Transverse colon (tissue), 4 donors: ENCODE measurements at regions not wholly inside any gene's neighbourhood (a gene's known extent, or its start where the extent isn't known, plus 50 kb on each side); places are given as distances from the start of the nearest gene placed in this dataset.

Experiments used
- DNase-seq: peaks from one replicate; pipeline ENCODE4 v3.0.0-alpha.2; 2019
- H3K27ac ChIP-seq, 4 donors: fragments of 200-600 bp; sonication (generic); 2 replicates each; pipeline ENCODE4 v1.5.1; 2016 to 2018; ENCODE audit warnings: inconsistent platforms in 4 of 4
- H3K27me3 ChIP-seq: fragments of 200-600 bp; sonication (generic); 2 replicates; pipeline ENCODE4 v1.5.1; 2017; ENCODE audit warnings: inconsistent platforms
- H3K36me3 ChIP-seq, 4 donors: fragments of 200-600 bp; sonication (generic); 2 replicates each; pipeline ENCODE4 v1.5.1; 2017 to 2019; ENCODE audit warnings: inconsistent platforms in 4 of 4
- H3K4me1 ChIP-seq, 4 donors: fragments of 200-600 bp; sonication (generic); 2 replicates each; pipeline ENCODE4 v1.5.1; 2017 to 2020; ENCODE audit warnings: inconsistent platforms in 4 of 4
- H3K4me3 ChIP-seq, 4 donors: fragments of 200-600 bp; sonication (generic); 1 replicate in 1 of 4; 2 replicates in 3 of 4; pipeline versions ENCODE4 v1.5.1 to v1.6.1; 2017 to 2019; ENCODE audit warnings: inconsistent platforms in 4 of 4
- H3K9me3 ChIP-seq, 2 donors: fragments of 200-600 bp; sonication (generic); 2 replicates each; pipeline ENCODE4 v1.5.1; 2017 to 2019; ENCODE audit warnings: inconsistent platforms in 2 of 2
- CTCF ChIP-seq, 5 experiments: fragments of 200-600 bp in 3 of 5; fragments of 450-650 bp in 2 of 5; sonication (generic) in 3 of 5; IDR thresholded peaks; 1 replicate in 2 of 5; 2 replicates in 3 of 5; pipeline ENCODE4 v1.5.1; 2016 to 2017; ENCODE audit warnings: antibody characterized with exemption in 5 of 5, inconsistent platforms in 3 of 5, mild to moderate bottlenecking in 2 of 5, moderate library complexity in 1 of 5
- EP300 ChIP-seq: sonication (generic); formaldehyde crosslinking; IDR thresholded peaks from one replicate; pipeline ENCODE4 v1.6.1; 2017; ENCODE audit warnings: antibody characterized with exemption, low read depth
- POLR2A ChIP-seq: fragments of 450-650 bp; IDR thresholded peaks from one replicate; pipeline ENCODE4 v1.6.1; 2016; ENCODE audit warnings: antibody characterized with exemption, mild to moderate bottlenecking, moderate library complexity
- POLR2AphosphoS5 ChIP-seq, 3 donors: sonication (generic); formaldehyde crosslinking; IDR thresholded peaks; one replicate each; pipeline ENCODE4 v1.6.1; 2016; ENCODE audit warnings: antibody characterized with exemption in 3 of 3
- WGBS, 2 donors: methylation state at CpG; one replicate each; pipeline ENCODE4 v1.1.5; 2018; ENCODE audit warnings: low coverage in 1 of 2; 5-methylcytosine and 5-hydroxymethylcytosine counted together
- in situ Hi-C, 4 donors: fragments of 200-750 bp; cut with MboI; loops; one replicate each; pipeline versions ENCODE4 v1.15.0 to v1.15.1; 2017; ENCODE audit warnings: low sequenced_read_pairs in 3 of 4, low pct_ligation_motif_present in 1 of 4, low pct_unique_long_range_greater_than_20kb in 1 of 4
- intact Hi-C: fragments of 100-400 bp; cut with DNase I; formaldehyde crosslinking; loops from one replicate; pipeline ENCODE4 v1.15.1; 2023; ENCODE audit warnings: low total_unique reads

- Histone ChIP-seq H3K4me1 (no peaks in the 10 kb centered on the region), H3K4me3 (no peak overlapping the region), H3K27ac (no peak overlapping the region), H3K36me3 (no peaks in the 10 kb centered on the region), H3K9me3 (no peaks in the 10 kb centered on the region), H3K27me3 (no peaks in the 10 kb centered on the region)
- in situ Hi-C loops (no loop called here), intact Hi-C loops (no loop called here)
- WGBS, 2 donors: 20 to 36% methylated on average over 1 of the region's 1 CpG
- no peak for DNase-seq
- no peak for TF ChIP-seq CTCF (IDR thresholded peaks at IDR 0.05)
- no peak for TF ChIP-seq POLR2AphosphoS5 (IDR thresholded peaks at IDR 0.05)
- no peak for TF ChIP-seq POLR2A
- no peak for TF ChIP-seq EP300
These were observed 74.2 kb downstream of the PRORP start for GRCh38 chr14:35196571-35196970.

GRCh38 chr14:35197015-35197414, 74.7 kb downstream of the PRORP start:
- Histone ChIP-seq H3K4me1 (no peaks in the 10 kb centered on the region), H3K36me3 (no peaks in the 10 kb centered on the region), H3K9me3 (no peaks in the 10 kb centered on the region), H3K27ac (no peak overlapping the region), H3K27me3 (no peaks in the 10 kb centered on the region), H3K4me3 (no peak overlapping the region)
- TF ChIP-seq EP300: no peak
- WGBS, 2 donors: 44 to 49% methylated on average over 1 of the region's 1 CpG
- intact Hi-C loops: no loop called here
- no peak for DNase-seq
- in situ Hi-C loops: no loop called here

GRCh38 chr14:35201066-35201465, 78.7 kb downstream of the PRORP start:
- 60 to 80% methylated on average over 3 of the region's 3 CpGs for WGBS, 2 donors
- H3K4me1 ChIP-seq: no peaks in the 10 kb centered on the region
- no peaks in the 10 kb centered on the region for H3K27me3 ChIP-seq
- intact Hi-C loops (no loop called here), in situ Hi-C loops (no loop called here)
- H3K9me3 ChIP-seq: no peaks in the 10 kb centered on the region
- H3K4me3 ChIP-seq: no peak overlapping the region
- no peak for DNase-seq
- TF ChIP-seq EP300: no peak
- TF ChIP-seq POLR2A: no peak
- TF ChIP-seq POLR2AphosphoS5 (IDR thresholded peaks at IDR 0.05): no peak
- no peak for TF ChIP-seq CTCF (IDR thresholded peaks at IDR 0.05)
- no peaks in the 10 kb centered on the region for H3K36me3 ChIP-seq
- no peak overlapping the region for H3K27ac ChIP-seq

- in situ Hi-C loops: no loop called here
- no peak overlapping the region for H3K4me3 ChIP-seq
- intact Hi-C loops: no loop called here
- no peak for DNase-seq
- no peaks in the 10 kb centered on the region for H3K9me3 ChIP-seq
- no peak overlapping the region for H3K27ac ChIP-seq
- no peaks in the 10 kb centered on the region for H3K4me1 ChIP-seq
- TF ChIP-seq CTCF (IDR thresholded peaks at IDR 0.05): no peak
- TF ChIP-seq POLR2AphosphoS5 (IDR thresholded peaks at IDR 0.05): no peak
- no peak for TF ChIP-seq POLR2A
- no peak for TF ChIP-seq EP300
- no peaks in the 10 kb centered on the region for H3K27me3 ChIP-seq
- WGBS, 2 donors: 95% methylated on average over 3 of the region's 3 CpGs; no CpG with 5 or more reads in 1 of the 2 donors
- no peaks in the 10 kb centered on the region for H3K36me3 ChIP-seq
These were observed 79.8 kb downstream of the PRORP start for GRCh38 chr14:35202195-35202594.

GRCh38 chr14:35205737-35206136, 83.4 kb downstream of the PRORP start:
- no peaks in the 10 kb centered on the region for H3K4me1 ChIP-seq
- H3K4me3 ChIP-seq: no peak overlapping the region
- no peaks in the 10 kb centered on the region for H3K36me3 ChIP-seq
- in situ Hi-C loops (no loop called here), intact Hi-C loops (no loop called here)
- H3K27me3 ChIP-seq: no peaks in the 10 kb centered on the region
- H3K27ac ChIP-seq: no peak overlapping the region
- 85 to 87% methylated on average over 2 of the region's 2 CpGs for WGBS, 2 donors
- no peaks in the 10 kb centered on the region for H3K9me3 ChIP-seq
- DNase-seq: no peak
- no peak for TF ChIP-seq POLR2A
- no peak for TF ChIP-seq POLR2AphosphoS5 (IDR thresholded peaks at IDR 0.05)
- TF ChIP-seq CTCF (IDR thresholded peaks at IDR 0.05): no peak
- no peak for TF ChIP-seq EP300
